Lower leg skin (tissue), 4 donors: ENCODE measurements at regions not wholly inside any gene's neighbourhood (a gene's known extent, or its start where the extent isn't known, plus 50 kb on each side); places are given as distances from the start of the nearest gene placed in this dataset.
A peak's percentile ranks its signal among the peaks of the same experiment; 100 is the strongest.

Experiments used
- DNase-seq, 2 donors: peaks; one replicate each; pipeline ENCODE4 v3.0.0-alpha.2; 2019; ENCODE audit warnings: low spot score in 2 of 2
- H3K4me3 ChIP-seq: fragments of 200-600 bp; sonication (generic); 2 replicates; pipeline ENCODE4 v1.5.1; 2017; ENCODE audit warnings: mild to moderate bottlenecking, low read depth; ENCODE audit not compliant: poor library complexity, severe bottlenecking
- CTCF ChIP-seq, 3 donors: fragments of 450-650 bp; IDR thresholded peaks; one replicate each; pipeline ENCODE4 v1.5.1; 2016; ENCODE audit warnings: antibody characterized with exemption in 3 of 3, mild to moderate bottlenecking in 3 of 3, moderate library complexity in 2 of 3
- POLR2A ChIP-seq, 2 donors: fragments of 450-650 bp; IDR thresholded peaks; one replicate each; pipeline ENCODE4 v1.6.1; 2016 to 2017; ENCODE audit warnings: antibody characterized with exemption in 2 of 2, mild to moderate bottlenecking in 1 of 2, moderate library complexity in 1 of 2
- WGBS, 2 donors: methylation state at CpG; one replicate each; pipeline ENCODE4 v1.1.5; 2018; 5-methylcytosine and 5-hydroxymethylcytosine counted together
- intact Hi-C: fragments of 100-400 bp; cut with DNase I; formaldehyde crosslinking; loops from one replicate; pipeline ENCODE4 v1.15.0; 2023; ENCODE audit warnings: low total_unique reads

GRCh38 chr1:96416111-96416595 lies 305.4 kb upstream of the PTBP2 start:
- WGBS, 2 donors = 10 to 22% methylated on average over 5 of the region's 5 CpGs
- DNase-seq = peak; percentile 69 to 89
- TF ChIP-seq CTCF (IDR thresholded peaks at IDR 0.05) = no peak
- intact Hi-C loops = no loop called here
- H3K4me3 ChIP-seq = no peak overlapping the region

GRCh38 chr1:96416701-96417444 lies 304.7 kb upstream of the PTBP2 start:
- no peak for TF ChIP-seq CTCF (IDR thresholded peaks at IDR 0.05)
- TF ChIP-seq POLR2A (IDR thresholded peaks at IDR 0.05) = no peak
- intact Hi-C loops = no loop called here
- DNase-seq = no peak
- H3K4me3 ChIP-seq = no peak overlapping the region
- WGBS, 2 donors = 25% methylated on average over 5 of the region's 5 CpGs

- no peak for DNase-seq
- intact Hi-C loops = no loop called here
- 52 to 63% methylated on average over 6 of the region's 6 CpGs for WGBS, 2 donors
- TF ChIP-seq CTCF (IDR thresholded peaks at IDR 0.05) (no peak), POLR2A (IDR thresholded peaks at IDR 0.05) (no peak)
- H3K4me3 ChIP-seq = no peak overlapping the region
These were observed 302.6 kb upstream of the PTBP2 start for GRCh38 chr1:96418969-96419368.

- no peak for DNase-seq
- no peak overlapping the region for H3K4me3 ChIP-seq
- 50 to 53% methylated on average over 1 of the region's 1 CpG for WGBS, 2 donors
- TF ChIP-seq CTCF (IDR thresholded peaks at IDR 0.05) (no peak), POLR2A (IDR thresholded peaks at IDR 0.05) (no peak)
- intact Hi-C loops = no loop called here
These were observed 296.7 kb upstream of the PTBP2 start for GRCh38 chr1:96424877-96425276.

GRCh38 chr1:96425382-96426129 lies 296.0 kb upstream of the PTBP2 start:
- intact Hi-C loops = no loop called here
- no peak for DNase-seq
- WGBS, 2 donors = 79 to 83% methylated on average over 5 of the region's 5 CpGs
- no peak overlapping the region for H3K4me3 ChIP-seq
- no peak for TF ChIP-seq CTCF (IDR thresholded peaks at IDR 0.05)
- no peak for TF ChIP-seq POLR2A (IDR thresholded peaks at IDR 0.05)
